GM18507 (cell line): ENCODE measurements at regions not wholly inside any gene's neighbourhood (a gene's known extent, or its start where the extent isn't known, plus 50 kb on each side); places are given as distances from the start of the nearest gene placed in this dataset.
"Not testable (repeated sequence)": the region's sequence is repeated elsewhere in the genome, so short reads cannot be mapped to it uniquely, and the experiment has no call there.

Experiments
- DNase-seq: peaks from one replicate; pipeline ENCODE4 v3.0.0; 2011; ENCODE audit warnings: low read depth; ENCODE audit not compliant: insufficient read length; ENCODE audit errors: extremely low spot score
- FAIRE-seq: peaks from 2 replicates; lab custom pipeline; 2011; peaks lifted over from hg19 to GRCh38; lab: Jason Lieb, UNC

DNA sequence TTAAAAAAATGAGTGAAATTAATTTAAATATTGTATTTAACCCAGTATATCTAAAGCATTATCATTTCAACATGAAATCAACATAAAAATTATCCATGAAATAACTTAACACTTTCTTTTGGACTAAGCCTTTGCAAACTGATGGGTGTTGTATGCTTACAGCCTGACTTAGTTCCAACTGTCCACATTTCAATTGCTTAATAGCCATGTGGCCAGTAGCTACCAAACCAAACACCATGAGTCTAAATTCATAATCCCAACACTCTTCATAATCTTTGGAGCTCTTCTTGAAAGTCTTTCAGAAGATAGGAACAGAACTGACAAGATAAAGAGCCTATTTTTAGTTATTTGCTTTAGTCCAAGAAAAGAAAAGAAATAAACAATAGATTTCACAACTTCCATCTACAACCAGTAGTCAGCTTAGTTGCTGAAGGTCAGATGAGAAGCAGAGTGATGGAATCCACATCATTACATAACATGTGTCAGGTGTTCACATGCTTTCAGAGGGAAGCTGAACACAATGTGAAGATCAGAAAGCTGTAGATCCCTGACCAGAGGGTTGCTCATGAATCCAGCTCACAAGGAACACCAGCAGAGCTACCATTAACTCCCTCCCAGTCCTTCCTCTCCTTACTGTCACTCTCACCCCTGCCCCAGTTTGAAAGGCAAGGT is 144.0 kb upstream of the ZNF648 start:
- no peak for DNase-seq
- FAIRE-seq: no peak

DNA sequence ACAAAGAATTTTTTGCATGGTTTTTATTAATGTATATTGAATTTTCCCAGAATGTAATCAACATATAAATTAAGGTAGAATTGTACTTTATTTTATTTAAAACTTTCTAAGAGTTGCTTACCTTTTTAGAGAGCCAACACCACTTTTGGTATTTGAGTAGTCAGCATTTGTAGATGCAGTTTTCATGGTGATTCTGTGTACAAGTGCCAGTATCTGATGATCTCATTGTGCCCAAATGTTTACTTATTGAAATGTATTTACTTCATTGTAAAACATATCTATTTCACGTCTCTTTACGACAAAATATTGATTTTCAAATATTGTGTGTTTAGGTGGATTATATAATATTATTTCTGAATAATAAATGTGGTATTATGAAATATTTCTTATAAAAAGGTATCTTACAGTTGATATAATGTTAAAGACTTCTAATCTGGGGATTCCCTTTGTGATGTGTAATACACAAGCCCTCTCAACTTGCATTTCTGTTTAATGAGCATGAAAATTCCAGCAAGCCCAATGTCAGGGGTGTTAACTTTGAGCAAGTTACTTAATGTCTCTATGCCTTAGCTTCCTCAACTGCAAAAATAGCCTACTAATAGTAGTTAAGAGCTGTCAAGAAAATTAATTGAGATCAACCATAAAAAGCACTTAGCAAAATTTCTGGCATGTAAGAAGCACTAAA is 141.8 kb upstream of the ZNF648 start:
- FAIRE-seq: no peak

DNA sequence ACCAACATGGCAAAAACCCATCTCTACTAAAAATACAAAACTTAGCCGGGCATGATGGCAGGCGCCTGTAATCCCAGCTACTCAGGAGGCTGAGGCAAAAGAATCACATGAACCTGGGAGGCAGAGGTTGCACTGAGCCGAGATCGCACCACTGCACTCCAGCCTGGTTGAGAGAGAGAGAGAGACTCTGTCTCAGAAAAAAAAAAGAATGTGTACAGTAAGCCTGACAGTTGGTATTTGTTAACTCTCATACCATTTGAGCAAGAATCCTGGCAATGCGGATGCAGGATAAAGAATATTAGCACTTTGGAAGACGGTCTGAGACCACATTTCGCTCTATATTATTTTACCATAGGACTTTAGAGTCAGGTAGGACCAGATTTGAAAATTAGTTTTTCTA is 140.0 kb upstream of the ZNF648 start:
- not testable (repeated sequence) for DNase-seq, FAIRE-seq

More for the DNA sequence above, 141.8 kb upstream of the ZNF648 start:
- no peak for DNase-seq

DNA sequence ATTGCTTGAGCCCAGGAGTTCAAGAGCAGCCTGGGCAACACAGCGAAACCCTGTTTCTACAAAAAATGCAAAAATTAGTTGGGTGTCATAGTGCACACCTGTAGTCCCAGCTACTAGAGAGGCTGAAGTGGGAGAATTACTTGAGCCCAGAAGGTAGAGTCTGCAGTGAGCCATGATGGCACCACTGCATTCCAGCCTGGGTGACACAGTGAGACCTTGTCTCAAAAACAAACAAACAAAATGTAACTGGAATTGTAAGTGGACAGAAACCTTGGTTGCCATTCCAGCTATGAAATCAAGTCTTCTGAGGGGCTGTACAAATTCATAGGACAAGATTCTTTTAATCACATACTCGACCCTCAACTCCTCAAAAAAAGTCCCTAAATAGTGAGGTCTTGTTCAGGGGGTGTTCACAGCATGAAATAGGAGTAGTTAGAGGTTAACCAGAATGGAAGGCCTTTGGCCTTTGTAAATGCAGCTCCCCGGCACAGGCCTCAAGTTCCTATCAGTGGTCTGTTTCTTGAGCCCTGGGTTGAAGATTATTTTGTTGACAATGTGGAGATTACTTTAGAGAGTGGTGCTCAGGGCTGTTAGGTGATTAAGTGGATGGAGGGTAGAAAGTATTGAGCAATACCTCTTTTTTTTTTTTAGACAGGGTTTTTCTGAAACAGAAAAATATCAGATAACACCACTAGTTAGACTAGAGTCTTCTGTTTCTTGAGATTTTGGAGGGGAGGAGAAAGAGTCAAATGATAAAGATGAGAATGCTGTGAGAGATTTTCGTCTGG is 138.7 kb upstream of the ZNF648 start:
- no peak for DNase-seq
- no peak for FAIRE-seq

DNA sequence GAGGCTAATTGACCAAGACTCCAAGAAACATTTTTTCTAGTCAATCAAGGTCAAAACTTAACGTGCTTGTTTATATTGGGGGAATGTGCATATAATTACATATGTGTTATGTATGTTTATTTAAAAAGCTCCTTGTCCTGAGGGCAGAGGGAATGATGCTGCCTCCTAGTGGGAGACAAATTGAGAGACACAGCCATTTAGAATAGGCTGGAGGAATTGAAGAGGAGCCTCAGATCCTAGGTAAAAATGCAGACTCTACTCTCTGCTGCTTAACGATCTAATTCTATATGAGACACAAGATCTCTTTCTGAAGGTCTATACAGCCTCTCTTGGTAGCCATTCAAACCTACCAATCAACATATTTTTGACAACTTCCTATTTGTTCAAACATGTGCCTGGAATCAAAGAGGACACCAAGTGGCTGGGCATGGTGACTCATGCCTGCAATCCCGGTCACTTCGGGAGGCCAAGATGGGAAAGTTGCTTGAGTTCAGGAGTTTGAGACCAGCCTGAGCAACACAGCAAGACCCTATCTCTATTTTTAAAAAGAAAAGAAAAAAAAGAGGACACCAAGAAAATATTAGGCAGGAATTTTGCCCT is 136.6 kb upstream of the ZNF648 start:
- no peak for FAIRE-seq
- DNase-seq: no peak

DNA sequence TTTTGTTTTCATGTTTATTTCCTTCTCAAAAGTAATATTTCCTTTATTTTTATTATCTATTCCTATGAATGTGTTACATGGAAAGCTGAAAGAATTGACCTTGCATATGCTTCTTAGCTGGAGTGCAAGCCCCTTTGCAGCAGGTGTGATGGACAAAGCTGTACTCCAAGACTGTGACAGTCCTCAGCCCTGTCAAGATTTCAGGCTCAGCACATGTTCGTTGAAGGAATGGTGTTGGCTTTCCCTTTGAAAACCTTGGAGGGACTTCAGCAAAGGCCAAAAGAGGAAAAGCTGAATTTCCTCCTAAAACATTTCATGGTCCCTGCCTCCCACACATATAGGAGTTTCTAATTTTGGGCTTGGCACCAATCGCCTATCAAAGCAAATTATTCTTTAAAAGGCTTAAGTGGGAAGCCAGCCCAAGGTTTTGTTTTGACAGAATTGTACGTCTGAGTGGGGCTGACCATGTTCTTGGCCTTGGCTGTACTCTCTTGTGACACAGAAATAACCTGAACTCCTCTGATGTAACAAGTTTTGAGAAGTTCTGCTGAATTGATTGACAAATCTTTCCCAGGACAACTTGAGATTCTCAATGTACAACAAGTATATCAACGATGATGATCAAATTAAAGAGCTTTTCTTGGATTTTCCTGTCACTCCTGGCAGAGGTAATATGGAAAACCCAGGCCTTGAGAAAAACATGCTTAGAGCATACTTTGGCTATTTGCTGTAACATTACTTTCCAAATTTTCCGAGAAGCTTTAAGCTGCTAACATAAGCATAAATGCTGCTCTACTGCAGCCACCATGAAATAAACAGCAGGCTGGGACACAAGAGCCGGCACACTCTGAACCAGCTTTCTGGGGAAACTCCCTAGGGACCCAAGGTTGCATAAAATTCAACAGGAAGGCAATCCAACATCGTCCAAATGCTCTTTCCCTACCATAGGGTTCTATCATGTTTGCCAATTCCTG is 135.7 kb upstream of the ZNF648 start:
- DNase-seq: no peak
- FAIRE-seq: no peak

DNA sequence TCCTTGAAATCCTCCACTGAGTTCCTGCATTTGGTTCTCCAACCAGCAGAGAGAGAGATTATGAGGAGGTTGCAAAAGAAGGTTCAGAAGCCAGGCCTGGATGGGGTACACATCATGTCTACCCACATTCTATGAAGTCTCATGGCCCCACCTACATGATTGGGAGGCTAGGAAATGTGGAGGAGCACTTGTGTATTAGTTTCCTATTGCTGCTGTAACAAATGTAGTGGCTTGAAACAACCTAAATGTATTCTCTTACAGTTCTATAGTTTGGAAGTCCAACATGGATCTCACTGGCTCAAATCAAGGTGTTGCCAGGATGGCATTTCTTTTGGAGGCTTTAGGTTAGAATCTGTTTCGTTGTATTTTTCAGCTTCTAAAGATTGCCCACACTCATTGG is 134.2 kb upstream of the ZNF648 start:
- no peak for FAIRE-seq

DNA sequence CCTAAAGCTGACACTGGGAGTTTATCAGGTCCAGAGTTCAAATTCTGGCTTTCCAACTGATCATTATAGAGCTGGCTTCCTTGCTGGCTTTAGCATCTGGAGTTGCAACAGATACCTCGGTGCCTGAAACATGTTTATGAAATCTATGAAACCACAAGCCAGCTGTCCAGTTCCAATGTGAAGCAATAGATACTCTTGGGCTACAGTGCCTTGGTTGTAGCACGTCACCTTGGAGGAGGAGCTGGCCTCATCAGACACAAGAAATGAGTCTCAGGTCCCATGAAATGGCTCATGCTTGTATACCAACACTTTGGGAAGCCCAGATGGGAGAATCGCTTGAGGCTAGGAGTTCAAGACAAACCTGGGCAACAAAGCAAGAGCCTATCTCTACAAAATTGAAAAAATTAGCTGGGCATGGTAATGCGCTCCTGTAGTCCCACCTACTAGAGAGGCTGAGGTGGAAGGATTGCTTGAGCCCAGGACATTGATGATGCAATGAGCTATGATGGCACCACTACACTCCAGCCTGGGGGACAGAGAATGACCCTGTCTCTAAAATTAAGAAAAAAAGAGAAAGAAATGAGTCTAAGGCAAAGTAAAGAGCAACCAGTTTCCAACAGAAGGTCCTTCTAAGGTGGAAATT is 132.5 kb upstream of the ZNF648 start:
- no peak for FAIRE-seq
- no peak for DNase-seq

More for the DNA sequence above, 134.2 kb upstream of the ZNF648 start:
- no peak for DNase-seq

DNA sequence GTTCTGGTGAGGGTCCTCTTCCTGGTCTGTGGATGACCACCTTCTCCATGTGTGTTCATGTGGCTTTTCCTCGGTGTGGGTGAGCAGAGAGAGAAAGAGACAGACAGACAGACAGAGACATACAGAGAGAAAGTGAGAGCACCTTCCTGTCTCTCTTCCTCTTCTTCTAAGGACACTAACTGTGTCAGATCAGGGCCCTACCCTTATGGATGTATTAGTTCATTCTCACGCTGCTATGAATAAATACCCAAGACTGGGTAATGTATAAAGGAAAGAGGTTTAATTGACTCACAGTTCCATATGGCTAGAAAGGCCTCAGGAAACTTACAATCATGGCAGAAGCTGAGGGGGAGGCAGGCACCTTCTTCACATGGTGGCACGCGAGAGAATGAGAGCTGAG is 131.5 kb upstream of the ZNF648 start:
- FAIRE-seq: no peak
- no peak for DNase-seq

DNA sequence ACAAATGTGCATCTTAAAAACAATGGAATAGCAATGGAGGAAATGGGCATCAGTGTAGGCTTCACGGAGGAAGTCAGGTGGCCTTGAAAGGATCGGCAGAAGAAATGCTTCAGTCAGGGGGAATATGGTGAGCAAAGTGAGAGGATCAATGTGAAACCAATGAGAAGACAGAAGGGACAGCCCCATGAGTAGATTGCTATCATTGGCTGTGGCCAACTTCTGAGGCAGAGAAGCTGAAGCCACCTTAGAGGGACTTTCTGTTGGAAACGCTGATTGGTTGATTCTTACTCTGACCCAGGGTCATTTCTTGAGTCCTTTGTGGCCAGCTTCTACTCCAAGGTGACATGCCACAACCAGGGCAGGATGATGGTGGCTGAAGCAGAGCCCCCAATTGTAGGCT is 130.7 kb upstream of the ZNF648 start:
- FAIRE-seq: no peak

DNA sequence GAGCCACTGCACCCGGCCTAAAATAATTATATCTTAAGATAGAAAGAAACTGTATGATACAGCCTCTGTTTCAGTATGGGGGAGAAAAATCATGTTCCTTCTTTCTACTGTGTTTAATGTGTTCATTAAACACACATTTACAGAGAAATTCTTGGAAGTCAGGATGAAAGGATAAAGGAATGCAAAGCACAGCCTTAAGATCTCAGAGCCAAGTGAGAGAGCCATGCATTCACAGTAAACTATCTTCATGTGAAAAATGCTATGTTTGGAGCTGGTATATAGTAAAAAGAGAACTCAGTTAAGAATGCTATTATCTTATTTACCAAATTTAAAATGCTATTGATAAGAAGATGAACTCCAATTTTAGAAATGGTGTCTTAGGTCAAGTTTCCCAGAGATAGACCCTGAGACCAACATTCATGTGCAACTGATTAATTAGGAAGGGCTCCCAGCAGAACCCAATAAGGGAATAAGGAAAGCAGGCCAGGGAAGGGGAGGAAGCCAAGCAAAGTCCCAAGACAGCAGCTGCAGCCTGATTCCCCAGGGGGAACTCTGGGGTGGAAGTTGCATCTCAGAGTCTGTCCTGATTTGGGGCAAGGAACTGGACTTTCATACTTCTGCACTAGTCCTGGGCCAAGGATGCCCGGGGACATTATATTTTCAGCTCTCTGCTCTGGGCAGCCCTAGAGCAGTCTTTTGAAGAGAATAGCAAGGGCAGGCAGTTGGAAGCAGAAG is 130.0 kb upstream of the ZNF648 start:
- DNase-seq (no peak), FAIRE-seq (no peak)

More for the DNA sequence above, 130.7 kb upstream of the ZNF648 start:
- DNase-seq: no peak

DNA sequence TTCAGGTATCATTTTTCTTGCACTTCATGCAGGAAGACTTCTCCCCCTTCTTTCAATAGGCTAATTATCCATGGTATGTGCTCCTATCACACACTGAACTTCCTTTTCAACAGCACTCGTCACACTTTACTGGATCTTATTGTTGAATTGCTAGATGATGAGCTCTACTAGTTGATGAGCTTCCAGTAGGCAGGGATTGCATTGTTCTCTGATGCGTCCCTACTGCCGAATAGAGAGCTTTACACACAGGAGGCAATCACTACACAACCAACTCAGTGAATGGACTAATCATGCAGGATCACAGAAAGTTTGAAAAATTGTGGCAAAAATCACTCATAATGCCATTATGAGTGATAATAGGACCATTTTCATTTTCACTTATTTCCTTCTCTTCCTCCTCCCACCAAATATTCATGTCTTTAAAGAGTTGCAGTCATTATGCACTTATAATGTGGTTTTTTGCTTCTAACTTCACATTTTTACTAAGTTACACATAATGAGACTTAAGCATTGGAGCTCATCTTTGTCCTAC is 128.1 kb upstream of the ZNF648 start:
- DNase-seq: no peak
- FAIRE-seq: no peak

DNA sequence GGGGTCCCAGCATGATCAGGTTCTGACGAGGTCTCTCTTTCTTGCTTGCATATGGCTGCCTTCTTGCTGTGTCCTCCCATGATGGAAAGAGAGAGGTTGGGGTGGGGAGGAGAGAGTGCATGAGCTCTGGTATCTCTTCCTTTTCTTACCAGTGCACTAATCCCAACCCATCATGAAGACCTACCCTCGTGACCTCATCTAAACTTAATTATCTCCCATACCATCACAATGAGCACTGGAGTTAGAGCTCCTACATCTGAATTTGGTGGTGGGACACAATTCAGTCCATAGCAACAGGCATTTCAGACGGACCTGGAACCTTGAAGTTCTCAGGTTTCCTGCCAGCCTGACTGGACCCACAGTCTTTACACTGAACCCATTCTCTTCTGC is 125.2 kb upstream of the ZNF648 start:
- FAIRE-seq (no peak), DNase-seq (no peak)

DNA sequence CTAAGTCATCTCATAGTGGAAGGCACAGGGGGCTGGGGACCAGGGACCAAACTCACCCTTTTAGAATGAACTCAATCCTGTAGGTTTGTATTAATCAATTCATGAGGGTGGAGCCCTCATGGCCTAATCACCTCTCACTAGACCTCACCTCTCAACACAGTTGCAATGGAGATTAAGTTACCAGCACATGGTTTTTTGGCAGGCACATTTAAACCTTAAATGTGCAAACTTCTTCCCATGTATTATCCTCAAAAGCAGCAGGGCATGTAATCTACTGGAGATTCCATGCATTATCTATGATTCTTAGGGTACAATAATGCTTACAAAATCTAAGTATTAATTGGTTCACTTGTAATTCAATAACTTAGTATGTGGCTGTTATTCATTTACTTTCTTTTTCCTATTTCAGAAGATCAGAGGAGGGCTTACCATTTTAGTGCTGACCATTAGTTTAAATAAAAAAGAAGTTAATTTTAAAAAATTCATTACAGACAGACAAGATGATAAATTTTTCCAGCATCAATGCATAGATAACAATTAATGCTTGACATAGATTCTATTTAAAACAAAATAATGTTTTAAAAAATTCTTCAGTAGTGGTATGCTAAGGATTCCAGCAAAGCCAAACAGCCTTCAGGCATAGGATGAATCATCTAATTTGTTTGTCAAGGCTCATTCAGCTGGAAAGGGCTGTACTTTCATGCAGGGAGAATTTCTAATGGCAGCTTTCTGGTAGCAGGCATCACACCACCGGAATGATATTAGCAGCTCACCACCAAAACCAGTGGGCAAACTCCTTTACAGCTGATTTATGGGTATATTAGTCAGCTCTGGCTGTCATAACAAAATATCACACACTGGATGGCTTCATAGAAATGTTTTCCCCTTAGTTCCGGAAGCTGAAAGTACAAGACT is 124.6 kb upstream of the ZNF648 start:
- FAIRE-seq (no peak), DNase-seq (no peak)

DNA sequence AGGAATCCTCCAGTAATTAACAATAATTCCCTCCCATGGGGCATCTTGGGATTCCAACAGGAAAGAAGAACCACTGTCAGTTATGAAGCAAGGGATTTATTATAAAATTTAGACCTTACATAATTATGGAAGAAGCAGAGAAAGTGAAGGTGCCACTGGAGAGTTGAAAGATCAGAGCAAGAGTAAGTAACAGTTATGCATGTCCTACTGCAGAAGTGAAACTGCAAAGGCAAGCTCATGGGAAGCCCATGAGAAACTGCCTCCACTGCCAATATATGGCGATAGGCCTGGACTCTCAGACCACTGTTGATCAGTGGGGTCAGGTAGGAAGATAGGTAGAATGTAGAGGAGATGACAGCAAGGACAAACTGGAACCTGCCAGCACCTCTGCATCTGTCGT is 123.6 kb upstream of the ZNF648 start:
- FAIRE-seq (no peak), DNase-seq (no peak)

DNA sequence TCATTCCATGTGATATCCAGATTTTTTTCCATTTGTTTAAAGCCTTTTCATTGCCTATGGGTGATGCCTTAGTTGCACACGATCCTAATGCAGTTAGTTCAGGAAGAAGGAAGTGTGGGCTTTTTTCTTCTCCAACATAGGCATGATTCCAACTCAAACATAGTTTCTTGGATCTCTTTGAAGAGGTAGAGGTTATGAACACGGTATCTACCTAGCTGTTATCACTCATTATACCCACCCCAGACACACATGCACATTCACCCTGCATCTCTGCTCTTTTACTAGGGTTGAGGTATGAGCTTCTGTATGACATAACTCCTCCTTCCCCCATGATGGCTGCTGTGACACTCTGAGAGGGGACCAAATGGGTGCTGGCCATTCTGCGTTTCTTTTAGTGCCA is 122.1 kb upstream of the ZNF648 start:
- no peak for FAIRE-seq
- no peak for DNase-seq

DNA sequence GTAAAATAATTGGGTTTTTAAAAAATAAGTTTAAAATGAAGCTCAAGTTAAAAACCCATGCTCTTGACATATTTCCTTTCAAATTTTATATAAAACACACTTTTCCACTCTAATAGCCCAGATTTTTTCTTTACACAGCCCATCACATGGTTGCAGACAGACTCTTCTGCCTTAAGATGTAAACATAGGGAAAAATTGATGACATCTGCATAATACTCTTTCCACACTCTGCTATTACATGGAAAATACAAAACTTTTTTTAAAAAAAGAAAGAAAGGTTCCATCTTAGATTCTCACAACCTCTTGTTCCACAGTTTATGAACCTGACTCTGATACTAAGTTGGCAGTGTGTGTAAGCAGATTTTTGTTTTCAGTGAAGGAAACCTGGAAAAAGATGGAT is 120.8 kb upstream of the ZNF648 start:
- FAIRE-seq (no peak), DNase-seq (no peak)
